Sigmoid colon (tissue), 4 donors: ENCODE measurements at regions not wholly inside any gene's neighbourhood (a gene's known extent, or its start where the extent isn't known, plus 50 kb on each side); places are given as distances from the start of the nearest gene placed in this dataset.

ENCODE experiments used
- CTCF ChIP-seq, 4 experiments: fragments of 450-650 bp in 3 of 4; fragments of 200-600 bp in 1 of 4; IDR thresholded peaks; one replicate each; pipeline ENCODE4 v1.5.1; 2016 to 2019; ENCODE audit warnings: antibody characterized with exemption in 4 of 4, mild to moderate bottlenecking in 3 of 4, moderate library complexity in 2 of 4
- POLR2AphosphoS5 ChIP-seq, 4 donors: sonication (generic); formaldehyde crosslinking; IDR thresholded peaks; one replicate each; pipeline ENCODE4 v1.6.1; 2017; ENCODE audit warnings: antibody characterized with exemption in 4 of 4

GRCh38 chr5:154620411-154620810, 134.8 kb upstream of the LARP1 start:
- no peak for TF ChIP-seq POLR2AphosphoS5 (IDR thresholded peaks at IDR 0.05)
- no peak for TF ChIP-seq CTCF (IDR thresholded peaks at IDR 0.05)
